MM.1S (cell line): ENCODE measurements at regions not wholly inside any gene's neighbourhood (a gene's known extent, or its start where the extent isn't known, plus 50 kb on each side); places are given as distances from the start of the nearest gene placed in this dataset.

ENCODE experiments used
- DNase-seq: peaks from one replicate; pipeline ENCODE4 v3.0.0-alpha.2; 2015
- H2AFZ ChIP-seq: fragments of 300-600 bp; sonication (generic); 2 replicates; pipeline ENCODE4 v1.6.0; 2016; ENCODE audit warnings: antibody characterized with exemption, low read length
- H3F3A ChIP-seq: fragments of 300-600 bp; sonication (generic); 2 replicates; pipeline ENCODE4 v1.6.1; 2016; ENCODE audit warnings: mild to moderate bottlenecking, antibody characterized with exemption, low read length, moderate library complexity, mixed read lengths; ENCODE audit not compliant: insufficient read depth
- H3K27ac ChIP-seq: fragments of 300-600 bp; sonication (generic); 2 replicates; pipeline ENCODE4 v1.5.1; 2016; ENCODE audit warnings: mild to moderate bottlenecking, low read length
- H3K27me3 ChIP-seq: fragments of 300-600 bp; sonication (generic); replicated peaks from 2 replicates; pipeline ENCODE4 v1.6.0; 2016; ENCODE audit warnings: low read length; ENCODE audit not compliant: insufficient read depth
- H3K36me3 ChIP-seq: fragments of 300-600 bp; sonication (generic); replicated peaks from 2 replicates; pipeline ENCODE4 v1.6.1; 2016; ENCODE audit warnings: mild to moderate bottlenecking, low read length, mixed read lengths; ENCODE audit not compliant: insufficient read depth
- H3K4me1 ChIP-seq: fragments of 300-600 bp; sonication (generic); 2 replicates; pipeline ENCODE4 v1.6.1; 2016; ENCODE audit warnings: low read length, mixed read lengths
- H3K4me2 ChIP-seq: fragments of 300-600 bp; sonication (generic); 2 replicates; pipeline ENCODE4 v1.6.0; 2016; ENCODE audit warnings: low read depth, low read length
- H3K4me3 ChIP-seq: fragments of 300-600 bp; sonication (generic); 2 replicates; pipeline ENCODE4 v1.5.1; 2016; ENCODE audit warnings: low read length, mixed read lengths
- H3K79me2 ChIP-seq: fragments of 300-600 bp; sonication (generic); 2 replicates; pipeline ENCODE4 v1.6.1; 2016; ENCODE audit warnings: mixed run types, low read length, mixed read lengths
- H3K9ac ChIP-seq: fragments of 300-600 bp; sonication (generic); 2 replicates; pipeline ENCODE4 v1.6.1; 2016; ENCODE audit warnings: low read length, mixed read lengths
- H3K9me2 ChIP-seq: fragments of 300-600 bp; sonication (generic); replicated peaks from 2 replicates; pipeline ENCODE4 v1.6.1; 2016; ENCODE audit warnings: mild to moderate bottlenecking, low read length, mixed read lengths; ENCODE audit not compliant: insufficient read depth
- H3K9me3 ChIP-seq: fragments of 300-600 bp; sonication (generic); replicated peaks from 2 replicates; pipeline ENCODE4 v1.6.1; 2016; ENCODE audit warnings: mild to moderate bottlenecking, low read length, mixed read lengths; ENCODE audit not compliant: insufficient read depth
- H4K20me1 ChIP-seq: fragments of 300-600 bp; sonication (generic); 2 replicates; pipeline ENCODE4 v1.6.1; 2016; ENCODE audit warnings: mild to moderate bottlenecking, low read length, moderate library complexity, mixed read lengths; ENCODE audit not compliant: insufficient read depth
- EZH2 ChIP-seq: fragments of 300-600 bp; sonication (generic); optimal IDR thresholded peaks from 2 replicates; pipeline ENCODE3; 2017; ENCODE audit warnings: low read depth, mild to moderate bottlenecking, antibody characterized with exemption, low read length, mixed read lengths
- EZH2phosphoT487 ChIP-seq: fragments of 300-600 bp; sonication (generic); IDR thresholded peaks from 2 replicates; pipeline ENCODE4 v1.6.1; 2018; ENCODE audit warnings: antibody characterized with exemption, low read length
- TF ChIP-seq, protein P1 (sequence below): fragments of 300-600 bp; sonication (generic); IDR thresholded peaks from 2 replicates; pipeline ENCODE4 v1.5.1; 2016; ENCODE audit warnings: antibody characterized with exemption, low read length, mixed read lengths

DNA sequence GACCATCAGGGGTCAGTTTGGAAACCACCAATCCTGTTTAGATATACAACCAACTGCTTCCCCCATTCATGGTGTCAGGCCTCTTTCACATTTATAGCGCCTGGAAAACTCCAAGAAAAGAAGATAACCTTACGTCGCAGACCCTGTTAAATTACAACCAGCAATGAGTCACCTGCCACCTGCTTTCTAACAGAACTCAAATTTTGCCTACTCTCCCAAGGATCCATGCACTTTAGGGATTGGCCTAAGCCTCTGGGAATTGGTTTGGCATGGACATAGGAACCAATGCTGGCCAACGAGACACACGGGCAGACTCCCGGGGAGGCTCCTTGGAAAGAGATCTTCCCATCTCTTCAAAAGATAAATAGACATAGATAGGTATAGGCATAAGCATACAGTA is 87.0 kb downstream of the FEM1C start:
- H3K4me1 ChIP-seq: no peaks in the 10 kb centered on the region
- no peak overlapping the region for H3K4me2 ChIP-seq
- H3K9me2 ChIP-seq: no peaks in the 10 kb centered on the region
- no peaks in the 10 kb centered on the region for H3K9me3 ChIP-seq
- no peak overlapping the region for H3K4me3 ChIP-seq
- no peak overlapping the region for H3K27ac ChIP-seq
- no peaks in the 10 kb centered on the region for H3K36me3 ChIP-seq
- H3F3A ChIP-seq: no peaks in the 10 kb centered on the region
- no peaks in the 10 kb centered on the region for H3K27me3 ChIP-seq
- no peaks in the 10 kb centered on the region for H4K20me1 ChIP-seq
- TF ChIP-seq EZH2phosphoT487: no peak
- TF ChIP-seq, protein P1, sequence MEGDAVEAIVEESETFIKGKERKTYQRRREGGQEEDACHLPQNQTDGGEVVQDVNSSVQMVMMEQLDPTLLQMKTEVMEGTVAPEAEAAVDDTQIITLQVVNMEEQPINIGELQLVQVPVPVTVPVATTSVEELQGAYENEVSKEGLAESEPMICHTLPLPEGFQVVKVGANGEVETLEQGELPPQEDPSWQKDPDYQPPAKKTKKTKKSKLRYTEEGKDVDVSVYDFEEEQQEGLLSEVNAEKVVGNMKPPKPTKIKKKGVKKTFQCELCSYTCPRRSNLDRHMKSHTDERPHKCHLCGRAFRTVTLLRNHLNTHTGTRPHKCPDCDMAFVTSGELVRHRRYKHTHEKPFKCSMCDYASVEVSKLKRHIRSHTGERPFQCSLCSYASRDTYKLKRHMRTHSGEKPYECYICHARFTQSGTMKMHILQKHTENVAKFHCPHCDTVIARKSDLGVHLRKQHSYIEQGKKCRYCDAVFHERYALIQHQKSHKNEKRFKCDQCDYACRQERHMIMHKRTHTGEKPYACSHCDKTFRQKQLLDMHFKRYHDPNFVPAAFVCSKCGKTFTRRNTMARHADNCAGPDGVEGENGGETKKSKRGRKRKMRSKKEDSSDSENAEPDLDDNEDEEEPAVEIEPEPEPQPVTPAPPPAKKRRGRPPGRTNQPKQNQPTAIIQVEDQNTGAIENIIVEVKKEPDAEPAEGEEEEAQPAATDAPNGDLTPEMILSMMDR: no peak
- no peak for TF ChIP-seq EZH2
- H3K79me2 ChIP-seq: no peaks in the 10 kb centered on the region
- no peak overlapping the region for H3K9ac ChIP-seq
- H2AFZ ChIP-seq: no peak overlapping the region
- DNase-seq: no peak

DNA sequence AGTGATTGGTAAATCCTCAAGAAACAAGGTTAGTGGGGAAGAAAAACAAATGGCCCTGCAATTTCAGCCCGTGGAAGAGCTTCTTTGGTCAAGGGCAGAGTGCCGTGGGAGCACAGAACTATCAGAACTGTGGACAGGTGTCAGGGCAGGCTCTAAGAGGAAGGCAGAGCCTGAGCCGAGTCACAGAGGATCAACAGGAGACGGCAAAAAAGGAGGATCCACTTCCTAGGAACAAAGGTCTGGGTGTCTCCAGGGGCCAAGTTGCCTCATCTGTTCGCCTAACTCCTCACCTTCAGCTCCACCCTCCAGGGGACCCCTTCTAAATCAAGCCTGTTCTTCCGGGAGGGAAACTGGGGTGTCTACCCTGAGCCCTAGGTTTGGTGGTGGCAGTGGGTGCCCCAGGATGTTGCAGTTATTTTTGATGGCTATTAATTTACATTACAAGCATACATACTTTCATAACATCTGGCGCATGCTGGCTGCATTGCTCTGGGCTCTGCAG is 88.0 kb downstream of the FEM1C start:
- Histone ChIP-seq H3K4me1 (no peaks in the 10 kb centered on the region), H3F3A (no peaks in the 10 kb centered on the region), H3K36me3 (no peaks in the 10 kb centered on the region), H3K79me2 (no peaks in the 10 kb centered on the region), H3K27me3 (no peaks in the 10 kb centered on the region), H3K9me2 (no peaks in the 10 kb centered on the region), H3K9me3 (no peaks in the 10 kb centered on the region), H3K4me2 (no peak overlapping the region), H4K20me1 (no peaks in the 10 kb centered on the region), H3K9ac (no peak overlapping the region), H3K4me3 (no peak overlapping the region), H3K27ac (no peak overlapping the region), H2AFZ (no peak overlapping the region)
- TF ChIP-seq EZH2phosphoT487 (no peak), EZH2 (no peak)
- TF ChIP-seq, protein P1: no peak
- DNase-seq: no peak

DNA sequence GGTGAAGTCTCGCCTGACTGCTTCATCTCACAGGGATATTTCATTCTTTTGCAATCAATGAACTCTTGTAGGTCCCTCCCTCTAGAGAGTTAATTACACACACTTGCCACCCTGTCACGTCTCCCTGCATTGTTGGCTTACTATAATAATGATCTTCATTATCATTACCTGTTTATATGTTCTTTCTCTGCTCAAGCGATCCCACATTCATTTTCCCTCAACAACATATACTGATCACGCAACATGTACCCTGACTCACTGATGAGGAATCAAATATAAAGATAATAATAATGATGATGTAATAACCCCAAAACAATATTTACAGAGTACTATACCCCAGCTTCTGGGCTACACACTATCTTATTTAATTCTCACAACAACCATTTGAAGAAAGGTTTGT is 88.5 kb downstream of the FEM1C start:
- no peak overlapping the region for H3K4me2 ChIP-seq

DNA sequence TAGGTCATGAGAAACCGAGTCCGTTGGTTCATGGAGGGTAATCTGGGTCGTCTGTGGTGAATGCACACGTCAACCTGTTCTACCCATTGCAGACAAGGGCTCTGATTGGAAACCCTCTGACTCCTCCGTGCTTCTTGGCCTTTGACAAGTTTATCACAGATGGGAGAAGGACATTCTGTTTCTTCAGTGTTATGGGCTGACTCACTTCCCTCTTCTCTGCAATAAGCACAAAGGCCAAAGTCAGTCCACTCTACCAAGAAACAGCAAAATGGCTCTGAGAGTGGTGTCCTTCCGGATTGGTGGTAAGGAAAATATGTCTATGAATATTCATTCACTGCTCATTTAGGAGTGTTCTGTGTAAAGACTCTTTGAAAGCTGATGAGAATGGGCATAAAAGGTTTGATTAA is 89.3 kb downstream of the FEM1C start:
- TF ChIP-seq EZH2phosphoT487 (no peak), EZH2 (no peak)
- TF ChIP-seq, protein P1: no peak
- H3K4me2 ChIP-seq: no peak overlapping the region
- H3F3A ChIP-seq: no peaks in the 10 kb centered on the region
- no peak overlapping the region for H3K4me3 ChIP-seq
- no peak overlapping the region for H3K27ac ChIP-seq
- DNase-seq: no peak
- no peaks in the 10 kb centered on the region for H3K36me3 ChIP-seq
- H4K20me1 ChIP-seq: no peaks in the 10 kb centered on the region
- H2AFZ ChIP-seq: no peak overlapping the region
- H3K9me2 ChIP-seq: no peaks in the 10 kb centered on the region
- H3K27me3 ChIP-seq: no peaks in the 10 kb centered on the region
- H3K79me2 ChIP-seq: no peaks in the 10 kb centered on the region
- H3K4me1 ChIP-seq: no peaks in the 10 kb centered on the region
- H3K9me3 ChIP-seq: no peaks in the 10 kb centered on the region
- H3K9ac ChIP-seq: no peak overlapping the region

More for the DNA sequence above, 88.5 kb downstream of the FEM1C start:
- Histone ChIP-seq H3K4me1 (no peaks in the 10 kb centered on the region), H4K20me1 (no peaks in the 10 kb centered on the region), H3K27me3 (no peaks in the 10 kb centered on the region), H3K9ac (no peak overlapping the region), H3K4me3 (no peak overlapping the region), H3K9me3 (no peaks in the 10 kb centered on the region), H3K36me3 (no peaks in the 10 kb centered on the region), H3K79me2 (no peaks in the 10 kb centered on the region), H3K9me2 (no peaks in the 10 kb centered on the region), H2AFZ (no peak overlapping the region), H3F3A (no peaks in the 10 kb centered on the region), H3K27ac (no peak overlapping the region)
- no peak for TF ChIP-seq EZH2phosphoT487
- DNase-seq: no peak
